ENCODE measurements at regions not wholly inside any gene's neighbourhood (a gene's known extent, or its start where the extent isn't known, plus 50 kb on each side); places are given as distances from the start of the nearest gene placed in this dataset.
"Not testable (repeated sequence)": the region's sequence is repeated elsewhere in the genome, so short reads cannot be mapped to it uniquely, and the experiment has no call there.

GRCh38 chr1:234950598-234950997 is 178.0 kb downstream of the TOMM20 start:
- TF ChIP-seq Cebpa-rat (IDR thresholded peaks at IDR 0.05): no peak
- Histone ChIP-seq H3K4me1 (peaks cover 42 to 49% (median 46%) of the 10 kb centered on the region in 10 experiments), H3K9me3 (replicated peaks in 1 of 11) (peaks cover 9 to 25% (median 20%) of the 10 kb centered on the region in 11 experiments), H3K27me3 (no peaks in the 10 kb centered on the region), H4K20me1 (no peaks in the 10 kb centered on the region), H3K4me2 (no peak overlapping the region), H3K36me3 (peaks cover 0 to 7% (median 0%) of the 10 kb centered on the region in 11 experiments; a peak in 1 of 22 replicates), H3K9ac (no peak overlapping the region), H3K27ac (no peak overlapping the region), H3K4me3 (no peak overlapping the region)

- not testable (repeated sequence) for H3K4me3 ChIP-seq, H3K4me2 ChIP-seq, H3K9ac ChIP-seq, H3K36me3 ChIP-seq, H3K27me3 ChIP-seq, H4K20me1 ChIP-seq
- Histone ChIP-seq H3K4me1 (peaks cover 42 to 49% (median 46%) of the 10 kb centered on the region in 10 experiments), H3K27ac (peak overlapping the region in 1 of 11 experiments; percentile 22; a peak in 2 of 22 replicates), H3K9me3 (replicated peaks in 1 of 11) (peaks cover 9 to 25% (median 20%) of the 10 kb centered on the region in 11 experiments)
Observed at GRCh38 chr1:234949528-234949927, 179.1 kb downstream of the TOMM20 start.

- Histone ChIP-seq H3K4me3 (peak overlapping the region in 5 of 10 experiments; percentile 1 to 33 (median 13); a peak in 5 of 20 replicates), H3K27me3 (no peaks in the 10 kb centered on the region), H3K27ac (peak overlapping the region; percentile 75 to 90 (median 84)), H3K4me1 (peaks cover 47 to 59% (median 54%) of the 10 kb centered on the region in 10 experiments), H4K20me1 (no peaks in the 10 kb centered on the region), H3K9ac (peak overlapping the region; percentile 43 to 80 (median 66); a peak in 21 of 22 replicates), H3K9me3 (replicated peaks in 1 of 11) (peaks cover 6 to 38% (median 28%) of the 10 kb centered on the region in 11 experiments), H3K36me3 (peaks cover 0 to 6% (median 0%) of the 10 kb centered on the region in 11 experiments; a peak in 1 of 22 replicates), H3K4me2 (peak overlapping the region; percentile 69 to 94 (median 84))
- TF ChIP-seq Cebpa-rat (IDR thresholded peaks at IDR 0.05): no peak
Observed at GRCh38 chr1:234944439-234945344, 183.9 kb downstream of the TOMM20 start.

DNA sequence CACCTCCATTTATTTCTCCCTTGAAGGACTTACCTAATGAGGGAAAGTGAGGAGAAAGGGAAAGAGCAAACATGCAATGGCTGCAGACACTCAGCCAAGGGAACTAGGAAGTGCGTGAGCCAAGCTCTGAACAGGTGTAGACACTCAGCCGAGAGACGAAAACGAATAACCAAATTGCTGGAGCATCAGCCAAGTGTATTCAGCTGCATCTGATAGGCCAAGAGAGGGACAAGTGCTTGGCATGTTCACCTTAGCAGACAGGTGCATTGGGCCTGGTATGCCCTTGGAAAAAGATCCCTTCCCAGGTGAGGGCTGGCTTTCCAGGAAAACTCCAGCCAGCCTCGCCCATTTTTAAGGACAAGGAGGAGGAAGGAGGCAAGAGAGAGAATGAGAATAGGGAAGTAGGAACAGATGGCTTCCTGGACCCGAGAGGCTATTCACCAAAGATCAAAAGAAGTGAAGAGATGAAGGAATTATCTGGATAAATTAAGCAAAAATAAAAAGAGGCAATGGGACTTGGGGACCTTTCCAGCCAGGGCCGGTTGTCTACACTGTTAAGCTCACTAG is 184.7 kb downstream of the TOMM20 start:
- Histone ChIP-seq H3K4me3 (no peak overlapping the region), H3K4me1 (peaks cover 47 to 62% (median 56%) of the 10 kb centered on the region in 10 experiments), H3K9ac (peak overlapping the region in 3 of 11 experiments; percentile 64 to 70 (median 68); a peak in 3 of 22 replicates), H4K20me1 (no peaks in the 10 kb centered on the region), H3K27me3 (no peaks in the 10 kb centered on the region), H3K27ac (peak overlapping the region; percentile 75 to 90 (median 84); a peak in 21 of 22 replicates), H3K36me3 (no peaks in the 10 kb centered on the region), H3K4me2 (peak overlapping the region; percentile 69 to 94 (median 84)), H3K9me3 (replicated peaks in 1 of 11) (peaks cover 0 to 30% (median 20%) of the 10 kb centered on the region in 11 experiments; a peak in 16 of 22 replicates)
- TF ChIP-seq Cebpa-rat (IDR thresholded peaks at IDR 0.05): no peak

GRCh38 chr1:234942879-234943506 is 185.6 kb downstream of the TOMM20 start:
- peaks cover 0 to 26% (median 18%) of the 10 kb centered on the region in 11 experiments; a peak in 12 of 22 replicates for H3K9me3 ChIP-seq (replicated peaks in 1 of 11)
- peak overlapping the region in 9 of 11 experiments; percentile 69 to 94 (median 84); a peak in 17 of 22 replicates for H3K4me2 ChIP-seq
- no peaks in the 10 kb centered on the region for H4K20me1 ChIP-seq
- H3K36me3 ChIP-seq: no peaks in the 10 kb centered on the region
- TF ChIP-seq Cebpa-rat (IDR thresholded peaks at IDR 0.05): no peak
- peaks cover 47 to 71% (median 58%) of the 10 kb centered on the region in 10 experiments for H3K4me1 ChIP-seq
- H3K27ac ChIP-seq: peak overlapping the region in 7 of 11 experiments; percentile 5 to 85 (median 81); a peak in 9 of 22 replicates
- no peaks in the 10 kb centered on the region for H3K27me3 ChIP-seq
- no peak overlapping the region for H3K4me3 ChIP-seq
- no peak overlapping the region for H3K9ac ChIP-seq

DNA sequence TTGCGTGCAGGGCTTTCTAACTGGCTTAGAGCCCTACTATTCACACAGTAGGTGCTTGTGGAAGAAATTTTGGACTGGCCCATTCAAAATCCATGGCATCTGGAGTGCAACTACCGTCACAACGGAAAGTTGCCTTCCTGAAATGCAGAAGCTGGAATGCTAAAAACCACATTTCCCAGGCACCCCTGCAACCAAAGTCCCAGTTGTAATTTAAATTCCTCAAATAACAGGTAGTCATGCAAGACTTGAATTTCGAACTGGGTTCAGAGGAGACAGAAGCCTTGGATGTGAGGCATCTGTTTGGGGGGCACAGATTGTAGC is 186.7 kb downstream of the TOMM20 start:
- Histone ChIP-seq H3K27ac (no peak overlapping the region), H3K4me1 (peaks cover 45 to 79% (median 59%) of the 10 kb centered on the region in 10 experiments), H3K36me3 (no peaks in the 10 kb centered on the region), H4K20me1 (no peaks in the 10 kb centered on the region), H3K9me3 (replicated peaks in 1 of 11) (peaks cover 0 to 26% (median 18%) of the 10 kb centered on the region in 11 experiments; a peak in 12 of 22 replicates), H3K4me2 (peak overlapping the region in 10 of 11 experiments; percentile 14 to 82 (median 39); a peak in 19 of 22 replicates), H3K9ac (no peak overlapping the region), H3K27me3 (no peaks in the 10 kb centered on the region), H3K4me3 (no peak overlapping the region)
- no peak for TF ChIP-seq Cebpa-rat (IDR thresholded peaks at IDR 0.05)

DNA sequence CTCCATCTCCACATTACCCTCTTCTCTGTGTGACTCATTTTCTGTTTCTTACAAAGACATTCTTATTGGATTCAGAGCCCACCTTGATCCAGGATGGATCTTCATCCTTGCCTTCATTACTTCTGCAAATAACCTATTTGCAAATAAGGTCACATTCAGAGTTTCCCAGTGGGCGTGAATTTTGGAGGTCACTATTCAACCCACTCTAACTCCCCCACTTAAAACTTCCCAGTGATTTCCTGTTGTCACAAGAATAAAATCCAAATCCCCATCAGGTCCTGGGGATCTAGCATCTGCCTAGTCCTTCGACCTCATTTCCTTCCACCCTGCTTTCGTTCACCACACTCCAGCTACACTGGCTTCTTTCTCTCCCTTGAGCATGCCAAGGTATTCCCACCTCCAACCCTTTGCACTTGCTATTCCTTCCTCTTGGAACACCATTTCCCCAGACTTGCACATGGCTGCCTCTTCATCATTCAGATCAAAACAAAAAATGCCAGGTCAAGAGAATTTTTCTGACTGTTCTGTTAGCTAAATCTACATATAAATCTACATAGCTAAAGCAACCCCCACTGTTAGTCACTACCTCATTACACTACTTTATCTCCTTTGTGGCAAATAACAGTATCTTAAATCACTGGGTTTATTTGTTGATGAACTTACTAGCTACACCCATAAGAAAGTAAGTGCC is 187.2 kb downstream of the TOMM20 start:
- Histone ChIP-seq H3K4me1 (peaks cover 40 to 76% (median 54%) of the 10 kb centered on the region in 10 experiments), H3K27me3 (no peaks in the 10 kb centered on the region)

DNA sequence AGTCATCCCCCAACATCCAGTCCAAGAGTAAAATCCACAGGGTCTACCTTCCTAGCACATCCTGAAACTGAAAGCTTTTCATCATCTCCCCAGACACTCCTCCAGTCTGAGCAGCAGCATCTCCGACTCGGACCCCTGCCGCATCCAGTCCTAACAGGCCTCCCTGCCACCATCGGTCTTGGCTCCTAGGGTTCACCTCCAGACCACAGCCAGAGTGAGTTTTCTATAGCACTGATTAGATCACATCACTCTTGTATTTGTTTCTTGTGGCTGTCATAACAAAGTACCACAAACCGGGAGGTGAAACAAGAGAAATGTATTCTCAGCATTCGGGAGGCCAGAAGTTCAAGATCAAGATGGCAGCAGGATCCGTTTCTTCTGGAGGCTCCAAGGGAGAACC is 187.8 kb downstream of the TOMM20 start:
- Histone ChIP-seq H3K36me3 (no peaks in the 10 kb centered on the region), H3K27me3 (no peaks in the 10 kb centered on the region), H3K9me3 (replicated peaks in 1 of 11) (peaks cover 0 to 26% (median 18%) of the 10 kb centered on the region in 11 experiments; a peak in 12 of 22 replicates), H4K20me1 (no peaks in the 10 kb centered on the region), H3K4me1 (peaks cover 34 to 70% (median 47%) of the 10 kb centered on the region in 10 experiments), H3K4me3 (no peak overlapping the region), H3K27ac (no peak overlapping the region), H3K9ac (no peak overlapping the region), H3K4me2 (no peak overlapping the region)
- TF ChIP-seq Cebpa-rat (IDR thresholded peaks at IDR 0.05): no peak

More for the DNA sequence above, 187.2 kb downstream of the TOMM20 start:
- no peaks in the 10 kb centered on the region for H3K36me3 ChIP-seq
- TF ChIP-seq Cebpa-rat (IDR thresholded peaks at IDR 0.05): no peak
- no peak overlapping the region for H3K9ac ChIP-seq
- H4K20me1 ChIP-seq: no peaks in the 10 kb centered on the region
- H3K4me3 ChIP-seq: no peak overlapping the region
- H3K4me2 ChIP-seq: peak overlapping the region in 10 of 11 experiments; percentile 14 to 82 (median 39); a peak in 18 of 22 replicates
- peaks cover 0 to 26% (median 18%) of the 10 kb centered on the region in 11 experiments; a peak in 12 of 22 replicates for H3K9me3 ChIP-seq (replicated peaks in 1 of 11)
- H3K27ac ChIP-seq: no peak overlapping the region
